GM23338 (cell line): ENCODE measurements at regions not wholly inside any gene's neighbourhood (a gene's known extent, or its start where the extent isn't known, plus 50 kb on each side); places are given as distances from the start of the nearest gene placed in this dataset.

ENCODE experiments used
- ATAC-seq: fragments of 200-7000 bp; cut with Tn5 transposase; 3 replicates; pipeline ENCODE4 v1.9.1; 2020
- DNase-seq: peaks from one replicate; pipeline ENCODE4 v3.0.0-alpha.2; 2015; ENCODE audit warnings: low spot score
- H2AFZ ChIP-seq: fragments of 200-600 bp; sonication (generic); 2 replicates; pipeline ENCODE4 v1.8.0; 2016; ENCODE audit warnings: antibody characterized with exemption, mild to moderate bottlenecking, moderate library complexity
- H3F3A ChIP-seq: fragments of 200-600 bp; sonication (generic); replicated peaks from 2 replicates; pipeline ENCODE4 v1.8.0; 2017; ENCODE audit warnings: antibody characterized with exemption, mixed run types, low read depth
- H3K27ac ChIP-seq: fragments of 200-600 bp; sonication (generic); 2 replicates; pipeline ENCODE4 v1.6.1; 2016; ENCODE audit warnings: low read depth
- H3K27me3 ChIP-seq: fragments of 200-600 bp; sonication (generic); 2 replicates; pipeline ENCODE4 v1.8.0; 2016; ENCODE audit warnings: mild to moderate bottlenecking, mixed run types, moderate library complexity; ENCODE audit not compliant: insufficient read depth
- H3K36me3 ChIP-seq: fragments of 200-600 bp; sonication (generic); 2 replicates; pipeline ENCODE4 v1.8.0; 2016; ENCODE audit warnings: mild to moderate bottlenecking; ENCODE audit not compliant: insufficient read depth
- H3K4me1 ChIP-seq: fragments of 200-600 bp; sonication (generic); 2 replicates; pipeline ENCODE4 v1.8.0; 2016; ENCODE audit warnings: mild to moderate bottlenecking, moderate library complexity; ENCODE audit not compliant: insufficient read depth
- H3K4me2 ChIP-seq: fragments of 200-600 bp; sonication (generic); 2 replicates; pipeline ENCODE4 v1.7.1; 2017; ENCODE audit warnings: mixed run types
- H3K4me3 ChIP-seq: fragments of 200-600 bp; sonication (generic); 2 replicates; pipeline ENCODE4 v1.6.1; 2016; ENCODE audit warnings: mixed run types
- H3K79me2 ChIP-seq: fragments of 200-600 bp; sonication (generic); replicated peaks from 2 replicates; pipeline ENCODE4 v1.8.0; 2017; ENCODE audit warnings: mild to moderate bottlenecking; ENCODE audit not compliant: insufficient read depth
- H3K9me2 ChIP-seq: fragments of 200-600 bp; sonication (generic); 2 replicates; pipeline ENCODE4 v1.8.0; 2017; ENCODE audit not compliant: insufficient read depth
- H4K20me1 ChIP-seq: fragments of 200-600 bp; sonication (generic); replicated peaks from 2 replicates; pipeline ENCODE4 v1.8.0; 2017; ENCODE audit warnings: mild to moderate bottlenecking; ENCODE audit not compliant: insufficient read depth
- H3K27ac Mint-ChIP-seq: 2 replicates; pipeline ENCODE4 v1.8.0; 2020; ENCODE audit warnings: inconsistent platforms, mild to moderate bottlenecking, moderate library complexity, mixed read lengths
- H3K27me3 Mint-ChIP-seq: 3 replicates; pipeline ENCODE4 v1.8.0; 2022; ENCODE audit warnings: low read depth, mild to moderate bottlenecking, moderate library complexity, mixed read lengths, inconsistent platforms; ENCODE audit not compliant: insufficient read depth, poor library complexity
- H3K36me3 Mint-ChIP-seq: 3 replicates; pipeline ENCODE4 v1.8.0; 2021; ENCODE audit warnings: low read depth, mild to moderate bottlenecking, inconsistent platforms, moderate library complexity, mixed read lengths
- H3K4me1 Mint-ChIP-seq: 3 replicates; pipeline ENCODE4 v1.8.0; 2020; ENCODE audit warnings: mild to moderate bottlenecking, inconsistent platforms, mixed read lengths
- H3K4me3 Mint-ChIP-seq: 3 replicates; pipeline ENCODE4 v1.8.0; 2021; ENCODE audit warnings: moderate library complexity, mild to moderate bottlenecking, inconsistent platforms, mixed read lengths
- H3K9me3 Mint-ChIP-seq: 3 replicates; pipeline ENCODE4 v1.8.0; 2020; ENCODE audit warnings: moderate library complexity, mild to moderate bottlenecking, inconsistent platforms, mixed read lengths
- CREB1 ChIP-seq: fragments of 250-450 bp; sonication (Bioruptor Pico); IDR thresholded peaks from 2 replicates; pipeline ENCODE4 v1.5.0; 2020; ENCODE audit warnings: low read depth, mild to moderate bottlenecking, moderate library complexity
- NANOG ChIP-seq: IDR thresholded peaks from 2 replicates; pipeline ENCODE4 v1.6.1; 2016; ENCODE audit warnings: antibody characterized with exemption, borderline replicate concordance
- POLR2AphosphoS5 ChIP-seq: IDR thresholded peaks from 2 replicates; pipeline ENCODE4 v1.6.1; 2016; ENCODE audit warnings: antibody characterized with exemption, low read depth
- ZNF114 ChIP-seq: fragments of 250-450 bp; sonication (Bioruptor Pico); IDR thresholded peaks from 2 replicates; pipeline ENCODE4 v1.5.0; 2020; ENCODE audit warnings: mild to moderate bottlenecking, moderate library complexity
- ZNF462 ChIP-seq: fragments of 250-450 bp; sonication (Bioruptor Pico); IDR thresholded peaks from 2 replicates; pipeline ENCODE4 v1.5.0; 2020; ENCODE audit warnings: mild to moderate bottlenecking, moderate library complexity

GRCh38 chr1:57882072-57882471, 458.2 kb upstream of the DAB1 start:
- Histone ChIP-seq H3K36me3 (no peaks in the 10 kb centered on the region), H4K20me1 (no peaks in the 10 kb centered on the region), H3K79me2 (no peaks in the 10 kb centered on the region), H3F3A (no peaks in the 10 kb centered on the region), H3K4me3 (no peak overlapping the region), H3K27me3 (no peaks in the 10 kb centered on the region), H3K4me2 (no peak overlapping the region), H3K27ac (no peak overlapping the region), H3K9me2 (no peaks in the 10 kb centered on the region), H2AFZ (no peak overlapping the region), H3K4me1 (no peaks in the 10 kb centered on the region)
- Mint-ChIP-seq H3K27me3 (no peaks in the 10 kb centered on the region), H3K4me1 (peaks cover 10% of the 10 kb centered on the region), H3K9me3 (no peaks in the 10 kb centered on the region), H3K27ac (no peak overlapping the region), H3K4me3 (no peak overlapping the region), H3K36me3 (no peaks in the 10 kb centered on the region)
- ATAC-seq (no peak), DNase-seq (no peak)
- no peak for TF ChIP-seq CREB1 (CRISPR knock-in tag)
- TF ChIP-seq ZNF114 (CRISPR knock-in tag) = no peak
- no peak for TF ChIP-seq ZNF462 (CRISPR knock-in tag)

- no peaks in the 10 kb centered on the region for H3K36me3 Mint-ChIP-seq
- Histone ChIP-seq H4K20me1 (no peaks in the 10 kb centered on the region), H3K4me3 (no peak overlapping the region), H3K4me2 (no peak overlapping the region), H2AFZ (no peak overlapping the region), H3F3A (no peaks in the 10 kb centered on the region), H3K36me3 (no peaks in the 10 kb centered on the region), H3K9me2 (no peaks in the 10 kb centered on the region), H3K4me1 (no peaks in the 10 kb centered on the region), H3K27ac (no peak overlapping the region), H3K27me3 (no peaks in the 10 kb centered on the region), H3K79me2 (no peaks in the 10 kb centered on the region)
- ATAC-seq (no peak), DNase-seq (no peak)
- H3K4me1 Mint-ChIP-seq = peaks cover 10% of the 10 kb centered on the region
- H3K27ac Mint-ChIP-seq = no peak overlapping the region
- no peak overlapping the region for H3K4me3 Mint-ChIP-seq
- no peaks in the 10 kb centered on the region for H3K27me3 Mint-ChIP-seq
- TF ChIP-seq ZNF114 (CRISPR knock-in tag) (no peak), POLR2AphosphoS5 (no peak), NANOG (no peak)
- H3K9me3 Mint-ChIP-seq = no peaks in the 10 kb centered on the region
Measured at GRCh38 chr1:57881639-57882038, 457.8 kb upstream of the DAB1 start.
